ENCODE measurements at regions not wholly inside any gene's neighbourhood (a gene's known extent, or its start where the extent isn't known, plus 50 kb on each side); places are given as distances from the start of the nearest gene placed in this dataset.
A peak's percentile ranks its signal among the peaks of the same experiment; 100 is the strongest.

DNA sequence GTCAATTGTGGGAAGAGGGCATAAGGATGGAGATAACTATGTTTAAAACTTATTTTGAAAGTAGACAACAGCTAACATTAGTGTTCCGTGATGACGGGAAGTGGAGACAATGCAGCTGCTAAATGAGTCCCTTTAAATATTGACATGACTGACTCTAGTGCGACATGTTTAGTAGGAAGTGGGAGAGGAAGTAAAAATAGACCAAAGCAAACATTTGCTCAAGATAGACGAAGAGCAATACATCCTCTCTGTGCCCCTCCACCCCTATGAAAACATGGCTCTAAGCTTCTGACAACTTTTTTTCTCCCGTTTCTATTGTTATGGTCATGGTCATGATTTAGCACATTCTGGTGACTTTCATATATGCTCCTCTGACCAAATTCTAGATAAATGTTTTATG, 60.0 kb upstream of the HMCN1 start (continued):
- TF ChIP-seq, protein P1, sequence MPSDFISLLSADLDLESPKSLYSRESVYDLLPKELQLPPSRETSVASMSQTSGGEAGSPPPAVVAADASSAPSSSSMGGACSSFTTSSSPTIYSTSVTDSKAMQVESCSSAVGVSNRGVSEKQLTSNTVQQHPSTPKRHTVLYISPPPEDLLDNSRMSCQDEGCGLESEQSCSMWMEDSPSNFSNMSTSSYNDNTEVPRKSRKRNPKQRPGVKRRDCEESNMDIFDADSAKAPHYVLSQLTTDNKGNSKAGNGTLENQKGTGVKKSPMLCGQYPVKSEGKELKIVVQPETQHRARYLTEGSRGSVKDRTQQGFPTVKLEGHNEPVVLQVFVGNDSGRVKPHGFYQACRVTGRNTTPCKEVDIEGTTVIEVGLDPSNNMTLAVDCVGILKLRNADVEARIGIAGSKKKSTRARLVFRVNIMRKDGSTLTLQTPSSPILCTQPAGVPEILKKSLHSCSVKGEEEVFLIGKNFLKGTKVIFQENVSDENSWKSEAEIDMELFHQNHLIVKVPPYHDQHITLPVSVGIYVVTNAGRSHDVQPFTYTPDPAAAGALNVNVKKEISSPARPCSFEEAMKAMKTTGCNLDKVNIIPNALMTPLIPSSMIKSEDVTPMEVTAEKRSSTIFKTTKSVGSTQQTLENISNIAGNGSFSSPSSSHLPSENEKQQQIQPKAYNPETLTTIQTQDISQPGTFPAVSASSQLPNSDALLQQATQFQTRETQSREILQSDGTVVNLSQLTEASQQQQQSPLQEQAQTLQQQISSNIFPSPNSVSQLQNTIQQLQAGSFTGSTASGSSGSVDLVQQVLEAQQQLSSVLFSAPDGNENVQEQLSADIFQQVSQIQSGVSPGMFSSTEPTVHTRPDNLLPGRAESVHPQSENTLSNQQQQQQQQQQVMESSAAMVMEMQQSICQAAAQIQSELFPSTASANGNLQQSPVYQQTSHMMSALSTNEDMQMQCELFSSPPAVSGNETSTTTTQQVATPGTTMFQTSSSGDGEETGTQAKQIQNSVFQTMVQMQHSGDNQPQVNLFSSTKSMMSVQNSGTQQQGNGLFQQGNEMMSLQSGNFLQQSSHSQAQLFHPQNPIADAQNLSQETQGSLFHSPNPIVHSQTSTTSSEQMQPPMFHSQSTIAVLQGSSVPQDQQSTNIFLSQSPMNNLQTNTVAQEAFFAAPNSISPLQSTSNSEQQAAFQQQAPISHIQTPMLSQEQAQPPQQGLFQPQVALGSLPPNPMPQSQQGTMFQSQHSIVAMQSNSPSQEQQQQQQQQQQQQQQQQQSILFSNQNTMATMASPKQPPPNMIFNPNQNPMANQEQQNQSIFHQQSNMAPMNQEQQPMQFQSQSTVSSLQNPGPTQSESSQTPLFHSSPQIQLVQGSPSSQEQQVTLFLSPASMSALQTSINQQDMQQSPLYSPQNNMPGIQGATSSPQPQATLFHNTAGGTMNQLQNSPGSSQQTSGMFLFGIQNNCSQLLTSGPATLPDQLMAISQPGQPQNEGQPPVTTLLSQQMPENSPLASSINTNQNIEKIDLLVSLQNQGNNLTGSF (CRISPR knock-in tag; IDR thresholded peaks at IDR 0.05): no peak
- TF ChIP-seq RCOR2 (CRISPR knock-in tag; IDR thresholded peaks at IDR 0.05) (peak; percentile 58), ATAD3A (CRISPR knock-in tag; IDR thresholded peaks at IDR 0.05) (no peak), ZC3H4 (CRISPR knock-in tag; IDR thresholded peaks at IDR 0.05; ENCODE audit: borderline replicate concordance) (no peak), ZNF20 (CRISPR knock-in tag; IDR thresholded peaks at IDR 0.05) (no peak), TAF15 (IDR thresholded peaks at IDR 0.05; ENCODE audit: low read depth, low read length, poor library complexity, severe bottlenecking) (no peak), ZNF607 (CRISPR knock-in tag; IDR thresholded peaks at IDR 0.05; ENCODE audit: borderline replicate concordance) (no peak), ZNF274 (CRISPR knock-in tag; IDR thresholded peaks at IDR 0.05) (no peak), CBX2 (IDR thresholded peaks at IDR 0.05; ENCODE audit: low read depth, low read length) (no peak), CBX2 (CRISPR knock-in tag; IDR thresholded peaks at IDR 0.05; ENCODE audit: low read depth) (peak; percentile 85; the same call in 1 of the 2 replicates), MAF1 (CRISPR knock-in tag; IDR thresholded peaks at IDR 0.05; ENCODE audit: borderline replicate concordance) (no peak), HOXA7 (CRISPR knock-in tag; IDR thresholded peaks at IDR 0.05) (no peak), MTA3 (CRISPR knock-in tag; IDR thresholded peaks at IDR 0.05) (no peak), WIZ (CRISPR knock-in tag; IDR thresholded peaks at IDR 0.05) (no peak), BRCA1 (CRISPR knock-in tag; IDR thresholded peaks at IDR 0.05) (no peak), ZKSCAN5 (CRISPR knock-in tag; IDR thresholded peaks at IDR 0.05) (no peak), AGO2 (optimal IDR thresholded peaks at IDR 0.05; ENCODE audit: low read depth, low read length) (no peak), FOXK2 (IDR thresholded peaks at IDR 0.05) (no peak), FLYWCH1 (CRISPR knock-in tag; IDR thresholded peaks at IDR 0.05) (no peak)
- TF ChIP-seq, protein P2, sequence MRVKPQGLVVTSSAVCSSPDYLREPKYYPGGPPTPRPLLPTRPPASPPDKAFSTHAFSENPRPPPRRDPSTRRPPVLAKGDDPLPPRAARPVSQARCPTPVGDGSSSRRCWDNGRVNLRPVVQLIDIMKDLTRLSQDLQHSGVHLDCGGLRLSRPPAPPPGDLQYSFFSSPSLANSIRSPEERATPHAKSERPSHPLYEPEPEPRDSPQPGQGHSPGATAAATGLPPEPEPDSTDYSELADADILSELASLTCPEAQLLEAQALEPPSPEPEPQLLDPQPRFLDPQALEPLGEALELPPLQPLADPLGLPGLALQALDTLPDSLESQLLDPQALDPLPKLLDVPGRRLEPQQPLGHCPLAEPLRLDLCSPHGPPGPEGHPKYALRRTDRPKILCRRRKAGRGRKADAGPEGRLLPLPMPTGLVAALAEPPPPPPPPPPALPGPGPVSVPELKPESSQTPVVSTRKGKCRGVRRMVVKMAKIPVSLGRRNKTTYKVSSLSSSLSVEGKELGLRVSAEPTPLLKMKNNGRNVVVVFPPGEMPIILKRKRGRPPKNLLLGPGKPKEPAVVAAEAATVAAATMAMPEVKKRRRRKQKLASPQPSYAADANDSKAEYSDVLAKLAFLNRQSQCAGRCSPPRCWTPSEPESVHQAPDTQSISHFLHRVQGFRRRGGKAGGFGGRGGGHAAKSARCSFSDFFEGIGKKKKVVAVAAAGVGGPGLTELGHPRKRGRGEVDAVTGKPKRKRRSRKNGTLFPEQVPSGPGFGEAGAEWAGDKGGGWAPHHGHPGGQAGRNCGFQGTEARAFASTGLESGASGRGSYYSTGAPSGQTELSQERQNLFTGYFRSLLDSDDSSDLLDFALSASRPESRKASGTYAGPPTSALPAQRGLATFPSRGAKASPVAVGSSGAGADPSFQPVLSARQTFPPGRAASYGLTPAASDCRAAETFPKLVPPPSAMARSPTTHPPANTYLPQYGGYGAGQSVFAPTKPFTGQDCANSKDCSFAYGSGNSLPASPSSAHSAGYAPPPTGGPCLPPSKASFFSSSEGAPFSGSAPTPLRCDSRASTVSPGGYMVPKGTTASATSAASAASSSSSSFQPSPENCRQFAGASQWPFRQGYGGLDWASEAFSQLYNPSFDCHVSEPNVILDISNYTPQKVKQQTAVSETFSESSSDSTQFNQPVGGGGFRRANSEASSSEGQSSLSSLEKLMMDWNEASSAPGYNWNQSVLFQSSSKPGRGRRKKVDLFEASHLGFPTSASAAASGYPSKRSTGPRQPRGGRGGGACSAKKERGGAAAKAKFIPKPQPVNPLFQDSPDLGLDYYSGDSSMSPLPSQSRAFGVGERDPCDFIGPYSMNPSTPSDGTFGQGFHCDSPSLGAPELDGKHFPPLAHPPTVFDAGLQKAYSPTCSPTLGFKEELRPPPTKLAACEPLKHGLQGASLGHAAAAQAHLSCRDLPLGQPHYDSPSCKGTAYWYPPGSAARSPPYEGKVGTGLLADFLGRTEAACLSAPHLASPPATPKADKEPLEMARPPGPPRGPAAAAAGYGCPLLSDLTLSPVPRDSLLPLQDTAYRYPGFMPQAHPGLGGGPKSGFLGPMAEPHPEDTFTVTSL (CRISPR knock-in tag; IDR thresholded peaks at IDR 0.05; ENCODE audit: borderline replicate concordance): peak; percentile 94
- TF ChIP-seq, protein P3, sequence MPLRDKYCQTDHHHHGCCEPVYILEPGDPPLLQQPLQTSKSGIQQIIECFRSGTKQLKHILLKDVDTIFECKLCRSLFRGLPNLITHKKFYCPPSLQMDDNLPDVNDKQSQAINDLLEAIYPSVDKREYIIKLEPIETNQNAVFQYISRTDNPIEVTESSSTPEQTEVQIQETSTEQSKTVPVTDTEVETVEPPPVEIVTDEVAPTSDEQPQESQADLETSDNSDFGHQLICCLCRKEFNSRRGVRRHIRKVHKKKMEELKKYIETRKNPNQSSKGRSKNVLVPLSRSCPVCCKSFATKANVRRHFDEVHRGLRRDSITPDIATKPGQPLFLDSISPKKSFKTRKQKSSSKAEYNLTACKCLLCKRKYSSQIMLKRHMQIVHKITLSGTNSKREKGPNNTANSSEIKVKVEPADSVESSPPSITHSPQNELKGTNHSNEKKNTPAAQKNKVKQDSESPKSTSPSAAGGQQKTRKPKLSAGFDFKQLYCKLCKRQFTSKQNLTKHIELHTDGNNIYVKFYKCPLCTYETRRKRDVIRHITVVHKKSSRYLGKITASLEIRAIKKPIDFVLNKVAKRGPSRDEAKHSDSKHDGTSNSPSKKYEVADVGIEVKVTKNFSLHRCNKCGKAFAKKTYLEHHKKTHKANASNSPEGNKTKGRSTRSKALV (CRISPR knock-in tag; IDR thresholded peaks at IDR 0.05): no peak
